ENCODE measurements at regions not wholly inside any gene's neighbourhood (a gene's known extent, or its start where the extent isn't known, plus 50 kb on each side); places are given as distances from the start of the nearest gene placed in this dataset.

DNA sequence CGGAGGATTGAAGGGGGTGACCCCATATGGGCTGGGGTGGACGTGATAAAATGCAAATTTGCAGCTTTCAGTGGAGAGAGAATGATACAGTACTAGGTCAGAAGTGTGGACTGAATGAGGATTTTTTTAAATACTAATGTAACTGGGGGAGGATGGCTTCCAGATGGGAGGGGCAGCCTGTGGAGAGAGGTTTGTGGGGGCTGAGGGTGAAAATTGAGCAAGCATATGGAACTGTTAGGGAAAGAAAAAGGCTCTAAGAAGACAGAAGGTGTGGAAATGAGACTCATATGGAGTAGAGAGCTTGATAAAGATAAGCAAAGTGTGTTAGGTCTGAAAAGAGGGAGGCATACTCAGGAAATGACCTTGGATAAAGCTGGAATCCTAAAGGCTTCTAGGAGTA, 926.4 kb downstream of the IGSF11 start:
- TF ChIP-seq POLR2A (IDR thresholded peaks at IDR 0.05) = no peak
- TF ChIP-seq, protein P1, sequence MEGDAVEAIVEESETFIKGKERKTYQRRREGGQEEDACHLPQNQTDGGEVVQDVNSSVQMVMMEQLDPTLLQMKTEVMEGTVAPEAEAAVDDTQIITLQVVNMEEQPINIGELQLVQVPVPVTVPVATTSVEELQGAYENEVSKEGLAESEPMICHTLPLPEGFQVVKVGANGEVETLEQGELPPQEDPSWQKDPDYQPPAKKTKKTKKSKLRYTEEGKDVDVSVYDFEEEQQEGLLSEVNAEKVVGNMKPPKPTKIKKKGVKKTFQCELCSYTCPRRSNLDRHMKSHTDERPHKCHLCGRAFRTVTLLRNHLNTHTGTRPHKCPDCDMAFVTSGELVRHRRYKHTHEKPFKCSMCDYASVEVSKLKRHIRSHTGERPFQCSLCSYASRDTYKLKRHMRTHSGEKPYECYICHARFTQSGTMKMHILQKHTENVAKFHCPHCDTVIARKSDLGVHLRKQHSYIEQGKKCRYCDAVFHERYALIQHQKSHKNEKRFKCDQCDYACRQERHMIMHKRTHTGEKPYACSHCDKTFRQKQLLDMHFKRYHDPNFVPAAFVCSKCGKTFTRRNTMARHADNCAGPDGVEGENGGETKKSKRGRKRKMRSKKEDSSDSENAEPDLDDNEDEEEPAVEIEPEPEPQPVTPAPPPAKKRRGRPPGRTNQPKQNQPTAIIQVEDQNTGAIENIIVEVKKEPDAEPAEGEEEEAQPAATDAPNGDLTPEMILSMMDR (IDR thresholded peaks at IDR 0.05) = no peak

Measured in Peyer's patch (tissue), 4 donors.